ENCODE measurements at regions not wholly inside any gene's neighbourhood (a gene's known extent, or its start where the extent isn't known, plus 50 kb on each side); places are given as distances from the start of the nearest gene placed in this dataset.

GRCh38 chr11:131195661-131196517 is 174.5 kb upstream of the NTM start:
- H3K4me2 ChIP-seq: no peak overlapping the region
- no peak overlapping the region for H3K4me3 ChIP-seq
- H3F3A ChIP-seq (ENCODE audit: low read depth): no peaks in the 10 kb centered on the region
- H3K4me1 Mint-ChIP-seq: peaks cover 26% of the 10 kb centered on the region
- no peaks in the 10 kb centered on the region for H4K20me1 ChIP-seq (ENCODE audit: low read depth)
- no peak overlapping the region for H2AFZ ChIP-seq (replicated peaks)
- H3K27me3 Mint-ChIP-seq (ENCODE audit: insufficient read depth, low read depth): peaks cover 16% of the 10 kb centered on the region
- peaks cover 4% of the 10 kb centered on the region for H3K9me3 Mint-ChIP-seq
- no peak overlapping the region for H3K27ac Mint-ChIP-seq
- no peaks in the 10 kb centered on the region for H3K36me3 ChIP-seq
- no peaks in the 10 kb centered on the region for H3K9me3 ChIP-seq (ENCODE audit: low read depth)
- H3K27me3 ChIP-seq: no peaks in the 10 kb centered on the region
- H3K4me3 Mint-ChIP-seq: no peak overlapping the region
- TF ChIP-seq CTCF (IDR thresholded peaks at IDR 0.05): no peak
- TF ChIP-seq EZH2phosphoT487 (IDR thresholded peaks at IDR 0.05): no peak
- TF ChIP-seq EZH2 (IDR thresholded peaks at IDR 0.05): no peak
- H3K79me2 ChIP-seq (ENCODE audit: low read depth): no peaks in the 10 kb centered on the region
- H3K9ac ChIP-seq: no peak overlapping the region
- H3K4me1 ChIP-seq: no peaks in the 10 kb centered on the region
- no peak overlapping the region for H3K27ac ChIP-seq
- DNase-seq (ENCODE audit: low spot score): no peak
- H3K36me3 Mint-ChIP-seq: no peaks in the 10 kb centered on the region

- Mint-ChIP-seq H3K36me3 (no peaks in the 10 kb centered on the region), H3K27ac (no peak overlapping the region), H3K27me3 (ENCODE audit: insufficient read depth, low read depth) (peaks cover 14% of the 10 kb centered on the region), H3K4me3 (no peak overlapping the region), H3K4me1 (peaks cover 12% of the 10 kb centered on the region), H3K9me3 (peaks cover 4% of the 10 kb centered on the region)
- H3K36me3 ChIP-seq: no peaks in the 10 kb centered on the region
- no peak for TF ChIP-seq EZH2phosphoT487 (IDR thresholded peaks at IDR 0.05)
- no peak for TF ChIP-seq CTCF (IDR thresholded peaks at IDR 0.05)
- TF ChIP-seq EZH2 (IDR thresholded peaks at IDR 0.05): no peak
- no peaks in the 10 kb centered on the region for H4K20me1 ChIP-seq (ENCODE audit: low read depth)
- no peaks in the 10 kb centered on the region for H3F3A ChIP-seq (ENCODE audit: low read depth)
- no peak overlapping the region for H3K27ac ChIP-seq
- H3K4me1 ChIP-seq: no peaks in the 10 kb centered on the region
- DNase-seq (ENCODE audit: low spot score): no peak
- no peak overlapping the region for H3K9ac ChIP-seq
- no peak overlapping the region for H2AFZ ChIP-seq (replicated peaks)
- no peaks in the 10 kb centered on the region for H3K27me3 ChIP-seq
- H3K9me3 ChIP-seq (ENCODE audit: low read depth): no peaks in the 10 kb centered on the region
- no peaks in the 10 kb centered on the region for H3K79me2 ChIP-seq (ENCODE audit: low read depth)
- no peak overlapping the region for H3K4me3 ChIP-seq
- H3K4me2 ChIP-seq: no peak overlapping the region
Observed at GRCh38 chr11:131198161-131199014, 172.0 kb upstream of the NTM start.

GRCh38 chr11:131199015-131199280 is 171.5 kb upstream of the NTM start:
- no peaks in the 10 kb centered on the region for H3K4me1 ChIP-seq
- H3K4me2 ChIP-seq: no peak overlapping the region
- no peaks in the 10 kb centered on the region for H3K36me3 Mint-ChIP-seq
- H2AFZ ChIP-seq (replicated peaks): no peak overlapping the region
- no peaks in the 10 kb centered on the region for H3K79me2 ChIP-seq (ENCODE audit: low read depth)
- H3K36me3 ChIP-seq: no peaks in the 10 kb centered on the region
- DNase-seq (ENCODE audit: low spot score): no peak
- TF ChIP-seq EZH2phosphoT487 (IDR thresholded peaks at IDR 0.05): no peak
- no peak for TF ChIP-seq EZH2 (IDR thresholded peaks at IDR 0.05)
- TF ChIP-seq CTCF (IDR thresholded peaks at IDR 0.05): no peak
- no peak overlapping the region for H3K9ac ChIP-seq
- no peak overlapping the region for H3K27ac Mint-ChIP-seq
- H3K4me3 ChIP-seq: no peak overlapping the region
- no peak overlapping the region for H3K27ac ChIP-seq
- H3K4me1 Mint-ChIP-seq: peaks cover 9% of the 10 kb centered on the region
- peaks cover 14% of the 10 kb centered on the region for H3K27me3 Mint-ChIP-seq (ENCODE audit: insufficient read depth, low read depth)
- H4K20me1 ChIP-seq (ENCODE audit: low read depth): no peaks in the 10 kb centered on the region
- peaks cover 4% of the 10 kb centered on the region for H3K9me3 Mint-ChIP-seq
- no peaks in the 10 kb centered on the region for H3K27me3 ChIP-seq
- H3F3A ChIP-seq (ENCODE audit: low read depth): no peaks in the 10 kb centered on the region
- H3K4me3 Mint-ChIP-seq: no peak overlapping the region
- no peaks in the 10 kb centered on the region for H3K9me3 ChIP-seq (ENCODE audit: low read depth)
